SH-SY5Y (cell line): ENCODE measurements at regions not wholly inside any gene's neighbourhood (a gene's known extent, or its start where the extent isn't known, plus 50 kb on each side); places are given as distances from the start of the nearest gene placed in this dataset.

Experiments
- GATA2 ChIP-seq: IDR thresholded peaks from 2 replicates; pipeline ENCODE4 v1.6.1; 2011; ENCODE audit warnings: mild to moderate bottlenecking, low read depth, low read length
- GATA3 ChIP-seq: IDR thresholded peaks from 2 replicates; pipeline ENCODE4 v1.6.1; 2011; ENCODE audit warnings: low read depth, mild to moderate bottlenecking, low read length, moderate library complexity

- TF ChIP-seq GATA2: no peak
- TF ChIP-seq GATA3: no peak
Observed at GRCh38 chr7:81648716-81649115, 121.1 kb downstream of the HGF start.

- TF ChIP-seq GATA2 (no peak), GATA3 (no peak)
Observed at GRCh38 chr7:81645435-81645834, 124.4 kb downstream of the HGF start.

- no peak for TF ChIP-seq GATA3
- no peak for TF ChIP-seq GATA2
Observed at GRCh38 chr7:81641873-81642272, 128.0 kb downstream of the HGF start.

GRCh38 chr7:81638198-81638597 is 131.6 kb downstream of the HGF start:
- no peak; the same call in 1 of the 2 replicates for TF ChIP-seq GATA3
- TF ChIP-seq GATA2: peak; percentile 23; the same call in 1 of the 2 replicates

- TF ChIP-seq GATA2 (no peak), GATA3 (no peak)
Observed at GRCh38 chr7:81637534-81637933, 132.3 kb downstream of the HGF start.

GRCh38 chr7:81632418-81632817 is 137.4 kb downstream of the HGF start:
- TF ChIP-seq GATA2: no peak
- TF ChIP-seq GATA3: no peak

GRCh38 chr7:81630600-81630999 is 139.2 kb downstream of the HGF start:
- TF ChIP-seq GATA2 (no peak), GATA3 (no peak)

GRCh38 chr7:81629702-81630101 is 140.1 kb downstream of the HGF start:
- TF ChIP-seq GATA3 (no peak), GATA2 (no peak)

- TF ChIP-seq GATA3 (no peak), GATA2 (no peak)
Observed at GRCh38 chr7:81628951-81629350, 140.9 kb downstream of the HGF start.

- TF ChIP-seq GATA3 (no peak), GATA2 (no peak)
Observed at GRCh38 chr7:81627536-81628287, 142.1 kb downstream of the HGF start.

GRCh38 chr7:81626008-81626407 is 143.8 kb downstream of the HGF start:
- no peak for TF ChIP-seq GATA2
- TF ChIP-seq GATA3: no peak

- TF ChIP-seq GATA3 (peak; percentile 69; the same call in 1 of the 2 replicates), GATA2 (no peak)
Observed at GRCh38 chr7:81624650-81625631, 144.9 kb downstream of the HGF start.

GRCh38 chr7:81624021-81624592 is 145.7 kb downstream of the HGF start:
- TF ChIP-seq GATA3: no peak
- TF ChIP-seq GATA2: no peak

- TF ChIP-seq GATA2 (no peak), GATA3 (no peak)
Observed at GRCh38 chr7:81623251-81623855, 146.5 kb downstream of the HGF start.

GRCh38 chr7:81621893-81622292 is 148.0 kb downstream of the HGF start:
- TF ChIP-seq GATA3 (no peak), GATA2 (no peak)
